NT2/D1 (cell line): ENCODE measurements at regions not wholly inside any gene's neighbourhood (a gene's known extent, or its start where the extent isn't known, plus 50 kb on each side); places are given as distances from the start of the nearest gene placed in this dataset.

Source experiments
- DNase-seq: peaks from one replicate; pipeline ENCODE4 v3.0.0-alpha.2; 2011; ENCODE audit warnings: low read depth, low spot score
- H3K27me3 ChIP-seq: 2 replicates; pipeline ENCODE4 v1.6.0; 2011; ENCODE audit warnings: mild to moderate bottlenecking; ENCODE audit not compliant: insufficient read length, insufficient read depth
- H3K36me3 ChIP-seq: 2 replicates; pipeline ENCODE4 v1.6.1; 2011; ENCODE audit warnings: mild to moderate bottlenecking, low read length, mixed read lengths; ENCODE audit not compliant: insufficient read depth, insufficient read length
- H3K4me1 ChIP-seq: 2 replicates; pipeline ENCODE4 v1.5.1; 2011; ENCODE audit not compliant: insufficient read depth, insufficient read length
- H3K4me3 ChIP-seq: 2 replicates; pipeline ENCODE4 v1.5.1; 2011; ENCODE audit warnings: low read depth; ENCODE audit not compliant: insufficient read length
- H3K9ac ChIP-seq: 2 replicates; pipeline ENCODE4 v1.6.0; 2011; ENCODE audit warnings: low read depth; ENCODE audit not compliant: insufficient read length
- H3K9me3 ChIP-seq: 2 replicates; pipeline ENCODE4 v1.5.1; 2011; ENCODE audit warnings: mild to moderate bottlenecking, low read length; ENCODE audit not compliant: insufficient read depth
- SUZ12 ChIP-seq: IDR thresholded peaks from 2 replicates; pipeline ENCODE4 v1.6.1; 2011; ENCODE audit not compliant: insufficient read length, insufficient read depth; ENCODE audit errors: extremely low read depth
- YY1 ChIP-seq: IDR thresholded peaks from 2 replicates; pipeline ENCODE4 v1.6.1; 2011; ENCODE audit not compliant: insufficient read length, insufficient read depth
- ZNF274 ChIP-seq: IDR thresholded peaks from 2 replicates; pipeline ENCODE4 v1.6.1; 2011; ENCODE audit warnings: mild to moderate bottlenecking, low read depth, low read length

GRCh38 chr14:38079886-38080285 lies 127.8 kb upstream of the SSTR1 start:
- TF ChIP-seq SUZ12 (no peak), ZNF274 (no peak), YY1 (no peak)
- H3K4me3 ChIP-seq, result no peak overlapping the region
- no peaks in the 10 kb centered on the region for H3K36me3 ChIP-seq
- H3K9me3 ChIP-seq, result no peaks in the 10 kb centered on the region
- DNase-seq, result no peak
- no peak overlapping the region for H3K9ac ChIP-seq
- no peaks in the 10 kb centered on the region for H3K27me3 ChIP-seq
- no peaks in the 10 kb centered on the region for H3K4me1 ChIP-seq

- Histone ChIP-seq H3K9me3 (no peaks in the 10 kb centered on the region), H3K4me3 (no peak overlapping the region), H3K9ac (no peak overlapping the region), H3K27me3 (no peaks in the 10 kb centered on the region), H3K36me3 (no peaks in the 10 kb centered on the region), H3K4me1 (no peaks in the 10 kb centered on the region)
- DNase-seq, result no peak
- no peak for TF ChIP-seq ZNF274
- no peak for TF ChIP-seq YY1
- TF ChIP-seq SUZ12, result no peak
Measured at GRCh38 chr14:38080696-38081095, 127.0 kb upstream of the SSTR1 start.

GRCh38 chr14:38083039-38083438 lies 124.7 kb upstream of the SSTR1 start:
- Histone ChIP-seq H3K4me1 (no peaks in the 10 kb centered on the region), H3K27me3 (no peaks in the 10 kb centered on the region), H3K9me3 (no peaks in the 10 kb centered on the region), H3K9ac (no peak overlapping the region), H3K4me3 (no peak overlapping the region), H3K36me3 (no peaks in the 10 kb centered on the region)
- TF ChIP-seq ZNF274, result no peak
- no peak for TF ChIP-seq YY1
- TF ChIP-seq SUZ12, result no peak
- no peak for DNase-seq

- H3K27me3 ChIP-seq, result no peaks in the 10 kb centered on the region
- TF ChIP-seq YY1, result no peak
- no peak for TF ChIP-seq SUZ12
- no peak for TF ChIP-seq ZNF274
- no peaks in the 10 kb centered on the region for H3K9me3 ChIP-seq
- H3K4me1 ChIP-seq, result no peaks in the 10 kb centered on the region
- no peak overlapping the region for H3K9ac ChIP-seq
- no peaks in the 10 kb centered on the region for H3K36me3 ChIP-seq
- no peak for DNase-seq
- H3K4me3 ChIP-seq, result no peak overlapping the region
Measured at GRCh38 chr14:38089123-38089522, 118.6 kb upstream of the SSTR1 start.

- no peaks in the 10 kb centered on the region; the same call in 1 of the 2 replicates for H3K9me3 ChIP-seq
- no peaks in the 10 kb centered on the region for H3K27me3 ChIP-seq
- H3K4me1 ChIP-seq, result no peaks in the 10 kb centered on the region
- no peaks in the 10 kb centered on the region for H3K36me3 ChIP-seq
- DNase-seq, result no peak
- TF ChIP-seq ZNF274, result no peak
- TF ChIP-seq YY1, result no peak
- no peak for TF ChIP-seq SUZ12
- no peak overlapping the region for H3K4me3 ChIP-seq
- no peak overlapping the region for H3K9ac ChIP-seq
Measured at GRCh38 chr14:38090506-38090905, 117.2 kb upstream of the SSTR1 start.

GRCh38 chr14:38098074-38098836 lies 109.4 kb upstream of the SSTR1 start:
- TF ChIP-seq YY1 (no peak), ZNF274 (no peak), SUZ12 (no peak)
- no peaks in the 10 kb centered on the region for H3K27me3 ChIP-seq
- H3K4me1 ChIP-seq, result no peaks in the 10 kb centered on the region
- H3K9ac ChIP-seq, result no peak overlapping the region
- no peaks in the 10 kb centered on the region for H3K36me3 ChIP-seq
- DNase-seq, result no peak
- no peaks in the 10 kb centered on the region; the same call in 1 of the 2 replicates for H3K9me3 ChIP-seq
- no peak overlapping the region for H3K4me3 ChIP-seq

- no peaks in the 10 kb centered on the region for H3K9me3 ChIP-seq
- no peak for TF ChIP-seq SUZ12
- TF ChIP-seq ZNF274, result no peak
- no peak for TF ChIP-seq YY1
- no peak overlapping the region for H3K4me3 ChIP-seq
- H3K36me3 ChIP-seq, result no peaks in the 10 kb centered on the region
- DNase-seq, result no peak
- H3K4me1 ChIP-seq, result no peaks in the 10 kb centered on the region
- no peak overlapping the region for H3K9ac ChIP-seq
- no peaks in the 10 kb centered on the region for H3K27me3 ChIP-seq
Measured at GRCh38 chr14:38101679-38102078, 106.0 kb upstream of the SSTR1 start.
